NCI-H226 (cell line): ENCODE measurements at regions not wholly inside any gene's neighbourhood (a gene's known extent, or its start where the extent isn't known, plus 50 kb on each side); places are given as distances from the start of the nearest gene placed in this dataset.

Experiments used
- DNase-seq: peaks from one replicate; pipeline ENCODE4 v3.0.0-alpha.2; 2015

GRCh38 chr6:90928051-90928450, 341.2 kb upstream of the MAP3K7 start:
- no peak for DNase-seq

- DNase-seq = no peak
These were observed 338.9 kb upstream of the MAP3K7 start for GRCh38 chr6:90925726-90926125.

GRCh38 chr6:90922325-90922724, 335.5 kb upstream of the MAP3K7 start:
- DNase-seq = no peak

GRCh38 chr6:90918361-90918760, 331.5 kb upstream of the MAP3K7 start:
- DNase-seq = no peak

GRCh38 chr6:90917376-90917775, 330.5 kb upstream of the MAP3K7 start:
- no peak for DNase-seq

GRCh38 chr6:90916968-90917367, 330.1 kb upstream of the MAP3K7 start:
- no peak for DNase-seq

GRCh38 chr6:90915224-90915915, 328.5 kb upstream of the MAP3K7 start:
- no peak for DNase-seq

GRCh38 chr6:90914312-90914711, 327.4 kb upstream of the MAP3K7 start:
- no peak for DNase-seq

- no peak for DNase-seq
These were observed 326.5 kb upstream of the MAP3K7 start for GRCh38 chr6:90913266-90913960.

- DNase-seq = no peak
These were observed 324.8 kb upstream of the MAP3K7 start for GRCh38 chr6:90911642-90912041.

- DNase-seq = no peak
These were observed 324.0 kb upstream of the MAP3K7 start for GRCh38 chr6:90910893-90911292.

- no peak for DNase-seq
These were observed 321.2 kb upstream of the MAP3K7 start for GRCh38 chr6:90907931-90908655.

- no peak for DNase-seq
These were observed 318.5 kb upstream of the MAP3K7 start for GRCh38 chr6:90905351-90905750.

GRCh38 chr6:90900034-90900433, 313.2 kb upstream of the MAP3K7 start:
- no peak for DNase-seq

- no peak for DNase-seq
These were observed 311.9 kb upstream of the MAP3K7 start for GRCh38 chr6:90898763-90899162.

- DNase-seq = no peak
These were observed 309.2 kb upstream of the MAP3K7 start for GRCh38 chr6:90896075-90896547.

- no peak for DNase-seq
These were observed 308.6 kb upstream of the MAP3K7 start for GRCh38 chr6:90895299-90896074.

- DNase-seq = no peak
These were observed 307.6 kb upstream of the MAP3K7 start for GRCh38 chr6:90894285-90895130.

GRCh38 chr6:90893400-90893799, 306.5 kb upstream of the MAP3K7 start:
- no peak for DNase-seq

- DNase-seq = no peak
These were observed 305.4 kb upstream of the MAP3K7 start for GRCh38 chr6:90892271-90892670.

- no peak for DNase-seq
These were observed 304.5 kb upstream of the MAP3K7 start for GRCh38 chr6:90891355-90891754.

- DNase-seq = no peak
These were observed 303.9 kb upstream of the MAP3K7 start for GRCh38 chr6:90890683-90891330.
